ENCODE measurements at regions not wholly inside any gene's neighbourhood (a gene's known extent, or its start where the extent isn't known, plus 50 kb on each side); places are given as distances from the start of the nearest gene placed in this dataset.

DNA sequence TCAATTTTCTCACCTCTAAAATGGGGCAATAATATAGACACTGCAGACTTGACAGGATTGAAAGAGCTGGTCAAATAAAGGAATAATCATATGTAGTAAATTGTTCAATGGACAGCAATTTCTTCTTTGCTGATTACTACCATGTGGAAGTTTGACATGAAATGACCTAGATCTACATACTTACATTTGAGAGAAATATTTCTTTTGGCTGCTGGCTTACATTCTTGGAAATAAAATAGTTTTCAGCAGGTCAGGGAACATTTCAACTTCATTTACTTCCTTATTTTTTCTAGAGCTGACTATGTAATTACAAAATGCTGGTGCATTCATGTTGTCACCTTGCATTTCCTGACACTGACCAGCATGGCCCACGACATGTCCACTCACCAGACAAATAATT is 294.6 kb upstream of the MIR17HG start:
- Histone ChIP-seq H3K36me3 (no peaks in the 10 kb centered on the region), H3K4me3 (no peak overlapping the region), H3K27me3 (no peaks in the 10 kb centered on the region), H3K9ac (no peak overlapping the region), H3K27ac (no peak overlapping the region), H3K79me2 (ENCODE audit: low read depth) (no peaks in the 10 kb centered on the region), H4K20me1 (ENCODE audit: low read depth) (no peaks in the 10 kb centered on the region), H3K4me1 (no peaks in the 10 kb centered on the region), H3K9me3 (ENCODE audit: low read depth) (no peaks in the 10 kb centered on the region), H3F3A (ENCODE audit: low read depth) (no peaks in the 10 kb centered on the region), H2AFZ (replicated peaks) (no peak overlapping the region), H3K4me2 (no peak overlapping the region)
- DNase-seq (ENCODE audit: low spot score): no peak
- Mint-ChIP-seq H3K4me1 (peaks cover 9% of the 10 kb centered on the region), H3K27me3 (ENCODE audit: insufficient read depth, low read depth) (no peaks in the 10 kb centered on the region), H3K9me3 (peaks cover 5% of the 10 kb centered on the region), H3K36me3 (no peaks in the 10 kb centered on the region), H3K27ac (no peak overlapping the region), H3K4me3 (no peak overlapping the region)
- TF ChIP-seq EZH2phosphoT487 (IDR thresholded peaks at IDR 0.05) (no peak), EZH2 (IDR thresholded peaks at IDR 0.05) (no peak)
- TF ChIP-seq, protein P1, sequence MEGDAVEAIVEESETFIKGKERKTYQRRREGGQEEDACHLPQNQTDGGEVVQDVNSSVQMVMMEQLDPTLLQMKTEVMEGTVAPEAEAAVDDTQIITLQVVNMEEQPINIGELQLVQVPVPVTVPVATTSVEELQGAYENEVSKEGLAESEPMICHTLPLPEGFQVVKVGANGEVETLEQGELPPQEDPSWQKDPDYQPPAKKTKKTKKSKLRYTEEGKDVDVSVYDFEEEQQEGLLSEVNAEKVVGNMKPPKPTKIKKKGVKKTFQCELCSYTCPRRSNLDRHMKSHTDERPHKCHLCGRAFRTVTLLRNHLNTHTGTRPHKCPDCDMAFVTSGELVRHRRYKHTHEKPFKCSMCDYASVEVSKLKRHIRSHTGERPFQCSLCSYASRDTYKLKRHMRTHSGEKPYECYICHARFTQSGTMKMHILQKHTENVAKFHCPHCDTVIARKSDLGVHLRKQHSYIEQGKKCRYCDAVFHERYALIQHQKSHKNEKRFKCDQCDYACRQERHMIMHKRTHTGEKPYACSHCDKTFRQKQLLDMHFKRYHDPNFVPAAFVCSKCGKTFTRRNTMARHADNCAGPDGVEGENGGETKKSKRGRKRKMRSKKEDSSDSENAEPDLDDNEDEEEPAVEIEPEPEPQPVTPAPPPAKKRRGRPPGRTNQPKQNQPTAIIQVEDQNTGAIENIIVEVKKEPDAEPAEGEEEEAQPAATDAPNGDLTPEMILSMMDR (IDR thresholded peaks at IDR 0.05): no peak

DNA sequence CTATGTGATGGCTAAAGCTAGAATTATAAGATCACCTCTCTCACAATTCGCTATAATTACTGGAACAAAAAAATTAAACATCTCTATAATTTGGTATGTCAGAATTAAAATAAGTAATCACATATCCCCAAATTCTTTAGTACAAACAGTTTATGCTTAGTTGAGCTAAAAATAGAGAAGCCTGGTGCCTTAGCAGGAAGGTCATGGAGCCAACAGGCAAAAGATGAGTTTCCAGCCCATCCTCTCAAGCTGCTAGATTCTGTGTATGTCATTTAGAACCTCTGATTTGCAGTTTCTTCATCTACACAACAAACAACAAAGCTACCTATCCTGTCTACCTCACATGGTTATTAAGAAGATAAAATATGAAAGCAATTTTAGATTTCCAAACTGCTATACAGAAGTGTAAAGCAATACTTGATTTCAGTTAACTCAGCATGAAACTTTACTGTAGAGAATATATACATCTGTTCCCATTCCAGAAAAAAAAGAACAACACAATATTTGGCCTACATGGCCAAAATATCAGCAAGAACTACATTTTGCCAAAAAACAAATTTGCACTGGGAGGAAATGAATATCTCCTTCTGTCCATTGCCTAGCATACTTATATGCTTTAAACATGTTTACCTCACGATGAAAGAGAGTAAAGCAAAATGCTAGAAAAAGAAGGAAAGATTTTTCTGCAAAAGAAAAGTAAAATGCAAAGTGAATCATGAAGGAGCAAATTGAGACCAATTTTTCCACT is 294.0 kb upstream of the MIR17HG start:
- TF ChIP-seq, protein P1 (IDR thresholded peaks at IDR 0.05): no peak
- TF ChIP-seq EZH2phosphoT487 (IDR thresholded peaks at IDR 0.05) (no peak), EZH2 (IDR thresholded peaks at IDR 0.05) (no peak)
- no peaks in the 10 kb centered on the region for H3F3A ChIP-seq (ENCODE audit: low read depth)
- Mint-ChIP-seq H3K36me3 (no peaks in the 10 kb centered on the region), H3K27ac (no peak overlapping the region), H3K4me3 (no peak overlapping the region), H3K27me3 (ENCODE audit: insufficient read depth, low read depth) (no peaks in the 10 kb centered on the region), H3K9me3 (peaks cover 9% of the 10 kb centered on the region), H3K4me1 (peaks cover 9% of the 10 kb centered on the region)
- no peak overlapping the region for H3K9ac ChIP-seq
- H3K27ac ChIP-seq: no peak overlapping the region
- no peak overlapping the region for H3K4me3 ChIP-seq
- no peaks in the 10 kb centered on the region for H3K9me3 ChIP-seq (ENCODE audit: low read depth)
- no peak overlapping the region for H3K4me2 ChIP-seq
- no peak for DNase-seq (ENCODE audit: low spot score)
- no peak overlapping the region for H2AFZ ChIP-seq (replicated peaks)
- no peaks in the 10 kb centered on the region for H3K27me3 ChIP-seq
- H3K79me2 ChIP-seq (ENCODE audit: low read depth): no peaks in the 10 kb centered on the region
- H3K36me3 ChIP-seq: no peaks in the 10 kb centered on the region
- no peaks in the 10 kb centered on the region for H4K20me1 ChIP-seq (ENCODE audit: low read depth)
- no peaks in the 10 kb centered on the region for H3K4me1 ChIP-seq

DNA sequence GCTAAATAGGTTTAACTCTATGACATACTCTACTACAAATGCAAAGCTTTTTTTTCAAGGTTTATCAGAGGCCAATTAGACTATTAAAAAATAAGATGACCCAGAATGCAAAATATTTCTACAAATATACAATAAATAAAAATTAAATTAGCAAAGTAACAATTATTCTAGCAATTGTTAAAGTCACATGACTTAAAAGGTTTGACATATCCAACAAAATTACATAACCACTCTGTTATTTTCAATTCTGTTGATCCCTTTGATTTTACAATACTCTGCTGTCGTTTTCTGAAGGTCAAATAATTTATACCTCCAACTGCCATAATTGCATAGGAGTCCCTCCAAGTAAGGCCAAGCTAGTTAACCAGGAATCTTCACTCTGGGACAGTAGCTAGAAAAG is 292.6 kb upstream of the MIR17HG start:
- Histone ChIP-seq H4K20me1 (ENCODE audit: low read depth) (no peaks in the 10 kb centered on the region), H3K79me2 (ENCODE audit: low read depth) (no peaks in the 10 kb centered on the region), H3K4me1 (no peaks in the 10 kb centered on the region), H3K9me3 (ENCODE audit: low read depth) (no peaks in the 10 kb centered on the region), H3K27ac (no peak overlapping the region), H3K27me3 (no peaks in the 10 kb centered on the region), H3K4me2 (no peak overlapping the region), H3K36me3 (no peaks in the 10 kb centered on the region), H3K9ac (no peak overlapping the region), H2AFZ (replicated peaks) (no peak overlapping the region), H3K4me3 (no peak overlapping the region), H3F3A (ENCODE audit: low read depth) (no peaks in the 10 kb centered on the region)
- Mint-ChIP-seq H3K4me3 (no peak overlapping the region), H3K27me3 (ENCODE audit: insufficient read depth, low read depth) (peaks cover 5% of the 10 kb centered on the region), H3K27ac (no peak overlapping the region), H3K36me3 (no peaks in the 10 kb centered on the region), H3K9me3 (peaks cover 12% of the 10 kb centered on the region), H3K4me1 (peaks cover 9% of the 10 kb centered on the region)
- DNase-seq (ENCODE audit: low spot score): no peak
- TF ChIP-seq EZH2 (IDR thresholded peaks at IDR 0.05) (no peak), EZH2phosphoT487 (IDR thresholded peaks at IDR 0.05) (no peak)
- TF ChIP-seq, protein P1 (IDR thresholded peaks at IDR 0.05): no peak

Measured in neural progenitor cell (in vitro differentiated cells).